ENCODE measurements at regions not wholly inside any gene's neighbourhood (a gene's known extent, or its start where the extent isn't known, plus 50 kb on each side); places are given as distances from the start of the nearest gene placed in this dataset.

GRCh38 chr2:43104763-43105162, 121.6 kb downstream of the ZFP36L2 start:
- TF ChIP-seq RAD21 (IDR thresholded peaks at IDR 0.05; ENCODE audit: insufficient read depth, low read depth, low read length): no peak
- TF ChIP-seq, protein P1, sequence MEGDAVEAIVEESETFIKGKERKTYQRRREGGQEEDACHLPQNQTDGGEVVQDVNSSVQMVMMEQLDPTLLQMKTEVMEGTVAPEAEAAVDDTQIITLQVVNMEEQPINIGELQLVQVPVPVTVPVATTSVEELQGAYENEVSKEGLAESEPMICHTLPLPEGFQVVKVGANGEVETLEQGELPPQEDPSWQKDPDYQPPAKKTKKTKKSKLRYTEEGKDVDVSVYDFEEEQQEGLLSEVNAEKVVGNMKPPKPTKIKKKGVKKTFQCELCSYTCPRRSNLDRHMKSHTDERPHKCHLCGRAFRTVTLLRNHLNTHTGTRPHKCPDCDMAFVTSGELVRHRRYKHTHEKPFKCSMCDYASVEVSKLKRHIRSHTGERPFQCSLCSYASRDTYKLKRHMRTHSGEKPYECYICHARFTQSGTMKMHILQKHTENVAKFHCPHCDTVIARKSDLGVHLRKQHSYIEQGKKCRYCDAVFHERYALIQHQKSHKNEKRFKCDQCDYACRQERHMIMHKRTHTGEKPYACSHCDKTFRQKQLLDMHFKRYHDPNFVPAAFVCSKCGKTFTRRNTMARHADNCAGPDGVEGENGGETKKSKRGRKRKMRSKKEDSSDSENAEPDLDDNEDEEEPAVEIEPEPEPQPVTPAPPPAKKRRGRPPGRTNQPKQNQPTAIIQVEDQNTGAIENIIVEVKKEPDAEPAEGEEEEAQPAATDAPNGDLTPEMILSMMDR (IDR thresholded peaks at IDR 0.05 in 2 of 3, conservative IDR thresholded peaks at IDR 0.05 in 1 of 3; ENCODE audit: control insufficient read depth in 2 of 3, extremely low read depth in 1 of 3, insufficient read depth in 1 of 3, low read depth in 3 of 3, low read length in 3 of 3): no peak
- TF ChIP-seq SP1 (IDR thresholded peaks at IDR 0.05; ENCODE audit: low read depth, low read length): no peak
- no peak for TF ChIP-seq POLR2AphosphoS5 (IDR thresholded peaks at IDR 0.05; ENCODE audit: low read length)
- no peak for TF ChIP-seq MAX (IDR thresholded peaks at IDR 0.05; ENCODE audit: low read depth, low read length)
- TF ChIP-seq TARDBP (IDR thresholded peaks at IDR 0.05; ENCODE audit: borderline replicate concordance): no peak
- TF ChIP-seq POLR2A (IDR thresholded peaks at IDR 0.05; ENCODE audit: low read depth, low read length): no peak
- TF ChIP-seq PBX3 (IDR thresholded peaks at IDR 0.05; ENCODE audit: insufficient replicate concordance, low read depth, low read length): no peak
- no peak for TF ChIP-seq ZZZ3 (IDR thresholded peaks at IDR 0.05; ENCODE audit: control insufficient read depth, insufficient read length, low read depth)
- no peak for TF ChIP-seq NFYB (IDR thresholded peaks at IDR 0.05; ENCODE audit: insufficient read depth, low read depth, low read length)
- no peak for TF ChIP-seq SREBF2 (IDR thresholded peaks at IDR 0.05; ENCODE audit: low read length)
- TF ChIP-seq JUNB (IDR thresholded peaks at IDR 0.05): no peak
